Activated naive CD4-positive, alpha-beta T cell treated with Interleukin-2 at 50 U/mL for 16 hours (primary cell): ENCODE measurements at regions not wholly inside any gene's neighbourhood (a gene's known extent, or its start where the extent isn't known, plus 50 kb on each side); places are given as distances from the start of the nearest gene placed in this dataset.

Experiments
- DNase-seq: peaks from one replicate; pipeline ENCODE4 v3.0.0-alpha.2; 2020

- DNase-seq, result no peak
These were observed 805.3 kb downstream of the SEMA5A start for GRCh38 chr5:8740595-8740994.

- no peak for DNase-seq
These were observed 796.3 kb downstream of the SEMA5A start for GRCh38 chr5:8749556-8749955.

- DNase-seq, result no peak
These were observed 795.8 kb downstream of the SEMA5A start for GRCh38 chr5:8750100-8750499.

GRCh38 chr5:8751971-8752370 lies 793.9 kb downstream of the SEMA5A start:
- DNase-seq, result no peak

GRCh38 chr5:8752595-8752994 lies 793.3 kb downstream of the SEMA5A start:
- no peak for DNase-seq

- no peak for DNase-seq
These were observed 789.3 kb downstream of the SEMA5A start for GRCh38 chr5:8756498-8757084.

GRCh38 chr5:8765886-8766285 lies 780.0 kb downstream of the SEMA5A start:
- no peak for DNase-seq

GRCh38 chr5:8766448-8766847 lies 779.4 kb downstream of the SEMA5A start:
- DNase-seq, result no peak

GRCh38 chr5:8767111-8767510 lies 778.8 kb downstream of the SEMA5A start:
- DNase-seq, result no peak

- DNase-seq, result no peak
These were observed 778.1 kb downstream of the SEMA5A start for GRCh38 chr5:8767746-8768145.

GRCh38 chr5:8769631-8770030 lies 776.2 kb downstream of the SEMA5A start:
- DNase-seq, result no peak

GRCh38 chr5:8770431-8770830 lies 775.4 kb downstream of the SEMA5A start:
- no peak for DNase-seq

- DNase-seq, result no peak
These were observed 772.7 kb downstream of the SEMA5A start for GRCh38 chr5:8773046-8773615.

- no peak for DNase-seq
These were observed 761.2 kb downstream of the SEMA5A start for GRCh38 chr5:8784692-8785091.

GRCh38 chr5:8788246-8788645 lies 757.6 kb downstream of the SEMA5A start:
- no peak for DNase-seq

GRCh38 chr5:8805653-8806052 lies 740.2 kb downstream of the SEMA5A start:
- no peak for DNase-seq

- DNase-seq, result no peak
These were observed 738.2 kb downstream of the SEMA5A start for GRCh38 chr5:8807636-8808035.

GRCh38 chr5:8811581-8811980 lies 734.3 kb downstream of the SEMA5A start:
- no peak for DNase-seq

- DNase-seq, result no peak
These were observed 732.7 kb downstream of the SEMA5A start for GRCh38 chr5:8813180-8813579.

- no peak for DNase-seq
These were observed 731.8 kb downstream of the SEMA5A start for GRCh38 chr5:8814105-8814504.

GRCh38 chr5:8824371-8824770 lies 721.5 kb downstream of the SEMA5A start:
- no peak for DNase-seq

- DNase-seq, result no peak
These were observed 720.6 kb downstream of the SEMA5A start for GRCh38 chr5:8825139-8825757.

GRCh38 chr5:8826508-8826907 lies 719.4 kb downstream of the SEMA5A start:
- no peak for DNase-seq

- DNase-seq, result no peak
These were observed 718.2 kb downstream of the SEMA5A start for GRCh38 chr5:8827696-8828095.
